Adrenal gland (tissue), 5 donors: ENCODE measurements at regions not wholly inside any gene's neighbourhood (a gene's known extent, or its start where the extent isn't known, plus 50 kb on each side); places are given as distances from the start of the nearest gene placed in this dataset.

Experiments
- POLR2A ChIP-seq, 2 donors: fragments of 450-650 bp; IDR thresholded peaks; one replicate each; pipeline ENCODE4 v1.6.1; 2017; ENCODE audit warnings: antibody characterized with exemption in 2 of 2, mild to moderate bottlenecking in 2 of 2, moderate library complexity in 1 of 2
- TF ChIP-seq, protein P1 (sequence below), 6 experiments: fragments of 450-650 bp in 4 of 6; fragments of 200-600 bp in 2 of 6; sonication (generic) in 1 of 6; IDR thresholded peaks; 1 replicate in 5 of 6; 2 replicates in 1 of 6; pipeline versions ENCODE4 v1.5.1 to v1.8.0; 2016 to 2021; ENCODE audit warnings: antibody characterized with exemption in 6 of 6, mild to moderate bottlenecking in 2 of 6, moderate library complexity in 1 of 6
- donor health status: DM: no; HTN: no; CAD: no.

DNA sequence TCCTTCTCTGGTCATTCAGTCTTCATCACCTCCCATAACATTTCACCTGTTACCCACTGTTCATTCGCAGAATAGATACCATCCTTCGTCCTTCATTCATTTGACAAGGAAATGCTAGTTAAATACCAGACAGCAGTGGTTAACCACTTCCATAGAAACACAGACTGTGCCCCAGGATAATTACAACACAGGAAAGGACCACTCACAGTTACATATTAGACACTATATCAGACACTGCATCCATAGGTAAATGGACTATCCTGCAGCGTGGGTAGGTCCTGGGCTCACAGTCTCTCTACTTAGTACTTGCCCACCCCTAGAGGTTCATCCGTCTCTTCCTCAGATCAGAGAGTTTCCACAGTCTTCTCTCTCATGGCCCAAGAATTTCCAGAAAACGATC, 1044.6 kb downstream of the VRK1 start:
- TF ChIP-seq, protein P1, sequence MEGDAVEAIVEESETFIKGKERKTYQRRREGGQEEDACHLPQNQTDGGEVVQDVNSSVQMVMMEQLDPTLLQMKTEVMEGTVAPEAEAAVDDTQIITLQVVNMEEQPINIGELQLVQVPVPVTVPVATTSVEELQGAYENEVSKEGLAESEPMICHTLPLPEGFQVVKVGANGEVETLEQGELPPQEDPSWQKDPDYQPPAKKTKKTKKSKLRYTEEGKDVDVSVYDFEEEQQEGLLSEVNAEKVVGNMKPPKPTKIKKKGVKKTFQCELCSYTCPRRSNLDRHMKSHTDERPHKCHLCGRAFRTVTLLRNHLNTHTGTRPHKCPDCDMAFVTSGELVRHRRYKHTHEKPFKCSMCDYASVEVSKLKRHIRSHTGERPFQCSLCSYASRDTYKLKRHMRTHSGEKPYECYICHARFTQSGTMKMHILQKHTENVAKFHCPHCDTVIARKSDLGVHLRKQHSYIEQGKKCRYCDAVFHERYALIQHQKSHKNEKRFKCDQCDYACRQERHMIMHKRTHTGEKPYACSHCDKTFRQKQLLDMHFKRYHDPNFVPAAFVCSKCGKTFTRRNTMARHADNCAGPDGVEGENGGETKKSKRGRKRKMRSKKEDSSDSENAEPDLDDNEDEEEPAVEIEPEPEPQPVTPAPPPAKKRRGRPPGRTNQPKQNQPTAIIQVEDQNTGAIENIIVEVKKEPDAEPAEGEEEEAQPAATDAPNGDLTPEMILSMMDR (IDR thresholded peaks at IDR 0.05) = no peak
- TF ChIP-seq POLR2A (IDR thresholded peaks at IDR 0.05) = no peak
